Right renal pelvis (tissue), 4 donors: ENCODE measurements at regions not wholly inside any gene's neighbourhood (a gene's known extent, or its start where the extent isn't known, plus 50 kb on each side); places are given as distances from the start of the nearest gene placed in this dataset.

ENCODE experiments used
- DNase-seq, 4 donors: peaks; one replicate each; pipeline ENCODE4 v3.0.0-alpha.2; 2013; ENCODE audit warnings: low read depth in 4 of 4, low spot score in 3 of 4, missing footprints in 1 of 4

DNA sequence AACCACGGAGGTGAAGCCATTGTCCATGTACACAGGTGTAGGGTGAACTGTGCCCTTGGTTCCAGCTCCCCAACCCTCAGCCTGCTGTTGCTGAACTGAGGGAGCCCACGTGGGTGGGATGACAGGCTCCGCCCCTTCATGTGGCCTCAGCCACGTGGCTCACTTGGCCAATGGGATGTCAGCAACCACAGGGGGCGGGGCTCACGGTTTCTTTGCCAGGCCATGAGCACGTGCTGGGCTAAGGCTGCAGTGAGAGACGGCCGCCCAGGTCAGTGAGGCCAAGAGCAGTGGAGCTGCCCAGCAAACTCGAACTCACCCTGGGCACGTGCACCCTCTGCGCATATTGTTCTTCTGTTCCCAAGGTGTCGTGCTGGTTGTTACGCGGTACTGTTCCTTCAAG lies 282.6 kb downstream of the IRF8 start:
- no peak for DNase-seq

DNA sequence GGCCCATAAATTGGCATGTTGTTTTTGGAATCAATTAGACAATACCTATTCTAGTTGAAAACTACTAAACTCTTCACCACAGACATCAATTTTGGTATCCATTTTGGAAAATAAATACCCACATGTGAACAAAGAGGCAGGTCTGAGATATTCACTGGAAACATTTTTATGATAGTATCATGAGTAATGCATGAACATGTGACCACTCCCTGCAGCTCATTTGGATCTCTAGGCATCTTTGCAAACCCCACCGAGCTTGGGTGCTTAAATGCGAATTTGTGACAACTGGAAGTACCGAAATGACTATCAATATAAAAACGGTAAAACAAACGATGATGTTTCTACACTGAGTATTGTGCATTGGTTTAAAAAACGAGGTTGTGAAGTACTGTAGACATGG lies 285.2 kb downstream of the IRF8 start:
- DNase-seq, result no peak

DNA sequence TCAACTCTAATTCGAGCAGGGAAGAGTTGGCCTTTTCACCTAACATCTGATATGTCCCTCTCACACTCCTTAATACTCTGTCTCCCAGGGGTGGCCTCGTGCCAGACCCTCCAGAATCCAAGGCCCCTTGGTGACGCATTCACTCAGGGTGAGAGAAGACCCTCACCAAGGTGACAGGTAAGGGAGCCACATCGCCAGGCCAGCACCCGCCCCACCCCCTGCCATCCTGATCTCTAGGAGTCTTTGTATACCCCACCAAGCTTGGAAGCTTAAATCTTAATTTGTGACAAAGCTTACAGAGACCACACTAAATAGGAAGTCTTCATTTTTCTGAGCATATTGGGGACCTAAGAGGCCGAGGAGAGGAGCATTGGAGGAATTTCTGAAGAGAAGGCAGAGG lies 286.1 kb downstream of the IRF8 start:
- DNase-seq, result no peak

DNA sequence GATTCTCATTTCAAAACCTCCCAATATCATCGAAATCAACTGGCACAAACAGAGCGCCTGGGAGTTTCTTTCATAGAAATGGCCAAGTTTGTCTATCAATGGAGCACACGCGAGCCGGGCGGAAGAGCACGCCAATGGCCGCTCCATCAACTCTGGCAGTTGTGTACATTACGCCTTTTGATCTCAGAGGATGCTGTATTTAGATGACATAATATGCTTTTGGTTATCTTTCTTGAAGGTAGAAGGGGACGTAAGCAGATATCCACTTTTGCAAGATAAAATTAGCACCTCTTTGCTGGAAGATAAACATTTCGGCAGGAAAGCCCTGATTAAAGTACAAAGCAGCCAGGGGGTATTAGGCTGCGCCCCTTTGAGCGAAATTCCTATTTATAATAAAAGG lies 287.4 kb downstream of the IRF8 start:
- DNase-seq, result no peak

DNA sequence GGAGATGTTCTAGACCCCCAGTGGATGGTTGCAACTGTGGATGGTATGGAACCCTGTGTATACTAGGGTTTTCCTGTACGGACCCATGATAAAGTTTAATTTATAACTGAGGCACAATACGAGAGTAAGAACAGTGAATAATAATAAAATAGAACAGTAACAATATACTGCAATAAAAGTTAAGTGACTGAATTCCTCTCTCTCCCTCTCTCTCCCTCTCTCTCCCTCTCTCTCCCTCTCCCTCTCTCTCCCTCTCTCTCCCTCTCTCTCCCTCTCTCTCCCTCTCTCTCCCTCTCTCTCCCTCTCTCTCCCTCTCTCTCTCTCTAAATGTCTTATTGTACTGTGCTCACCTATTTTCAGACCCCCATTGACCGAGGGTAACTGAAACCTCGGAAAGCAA lies 291.0 kb downstream of the IRF8 start:
- no peak for DNase-seq

DNA sequence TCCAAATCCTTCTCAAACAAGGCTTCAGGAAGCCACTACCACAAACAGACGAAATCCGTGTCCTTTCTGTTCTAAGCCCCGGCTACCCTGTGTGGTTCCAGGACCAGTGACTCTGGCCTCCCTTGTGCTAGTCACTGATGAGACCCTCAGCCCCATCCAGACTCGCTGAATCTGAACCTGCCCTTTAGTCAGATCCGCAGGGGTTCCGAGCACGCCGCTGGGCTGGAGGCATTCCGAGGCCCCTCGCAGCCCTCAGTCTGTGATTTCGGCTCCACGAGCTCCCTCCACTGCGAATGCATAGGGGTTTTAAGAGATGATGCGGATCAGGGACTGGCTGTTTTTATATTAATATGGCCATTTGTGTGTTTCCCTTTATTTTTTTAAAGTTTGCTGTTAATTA lies 292.7 kb downstream of the IRF8 start:
- no peak for DNase-seq

DNA sequence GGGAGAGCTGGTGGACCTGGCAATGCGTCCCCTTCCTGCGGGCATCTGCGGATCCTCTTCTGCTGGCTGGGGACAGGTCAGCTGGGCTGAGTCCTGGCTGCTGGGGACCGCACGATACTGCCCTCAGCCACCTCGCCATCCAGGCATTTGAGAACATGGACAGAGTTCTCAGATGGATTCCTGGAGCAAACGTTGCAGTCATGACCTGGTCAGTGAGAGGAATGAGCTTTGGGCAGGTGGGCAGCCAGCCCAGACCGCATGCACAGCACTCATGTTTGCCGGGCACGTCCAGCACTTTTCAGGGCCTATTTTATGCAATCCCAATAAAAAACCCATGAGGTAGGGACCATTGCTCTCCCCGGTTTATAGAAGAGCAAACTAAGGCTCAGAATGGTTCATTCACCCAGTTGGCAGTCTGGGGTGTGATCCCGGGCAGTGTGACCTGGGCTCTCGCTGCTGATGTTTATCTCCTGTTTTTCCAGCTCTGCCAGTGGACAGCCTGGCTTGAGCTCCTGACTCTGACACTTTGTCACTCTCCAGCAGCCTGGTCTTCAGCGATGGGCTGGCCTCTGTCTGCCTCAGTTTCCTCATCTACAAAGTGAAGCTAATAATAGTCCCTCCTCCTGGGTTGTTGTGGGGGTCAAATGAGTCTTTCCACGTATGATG lies 294.7 kb downstream of the IRF8 start:
- DNase-seq, result no peak

DNA sequence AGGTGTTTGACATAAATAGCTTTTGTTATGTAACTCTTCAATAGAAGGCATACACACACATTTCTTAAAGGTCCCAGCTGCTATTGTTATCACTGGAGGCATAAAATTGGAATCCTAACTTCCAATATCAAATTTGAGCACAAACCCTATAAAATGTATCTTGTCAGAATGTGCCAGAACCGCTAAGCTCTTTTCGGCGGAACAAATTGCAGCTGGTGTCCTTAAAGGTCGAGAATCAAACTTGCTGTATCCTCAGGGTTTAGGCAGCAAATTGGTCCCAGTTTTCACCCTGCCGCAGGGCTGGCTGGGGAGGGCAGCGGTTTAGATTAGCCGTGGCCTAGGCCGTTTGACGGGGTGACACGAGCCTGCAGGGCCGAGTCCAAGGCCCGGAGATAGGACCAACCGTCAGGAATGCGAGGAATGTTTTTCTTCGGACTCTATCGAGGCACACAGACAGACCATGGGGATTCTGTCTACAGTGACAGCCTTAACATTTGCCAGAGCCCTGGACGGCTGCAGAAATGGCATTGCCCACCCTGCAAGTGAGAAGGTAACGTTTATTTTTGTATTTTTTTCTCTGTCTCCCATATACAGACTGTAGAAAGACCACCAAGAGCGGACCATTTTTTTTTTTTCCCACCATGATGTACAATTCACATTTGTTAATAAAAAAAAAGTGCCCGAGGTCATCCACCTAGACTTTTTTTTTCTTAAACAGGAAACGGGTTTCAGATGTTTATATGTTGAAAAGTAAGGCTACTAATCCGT lies 297.1 kb downstream of the IRF8 start:
- DNase-seq, result no peak

DNA sequence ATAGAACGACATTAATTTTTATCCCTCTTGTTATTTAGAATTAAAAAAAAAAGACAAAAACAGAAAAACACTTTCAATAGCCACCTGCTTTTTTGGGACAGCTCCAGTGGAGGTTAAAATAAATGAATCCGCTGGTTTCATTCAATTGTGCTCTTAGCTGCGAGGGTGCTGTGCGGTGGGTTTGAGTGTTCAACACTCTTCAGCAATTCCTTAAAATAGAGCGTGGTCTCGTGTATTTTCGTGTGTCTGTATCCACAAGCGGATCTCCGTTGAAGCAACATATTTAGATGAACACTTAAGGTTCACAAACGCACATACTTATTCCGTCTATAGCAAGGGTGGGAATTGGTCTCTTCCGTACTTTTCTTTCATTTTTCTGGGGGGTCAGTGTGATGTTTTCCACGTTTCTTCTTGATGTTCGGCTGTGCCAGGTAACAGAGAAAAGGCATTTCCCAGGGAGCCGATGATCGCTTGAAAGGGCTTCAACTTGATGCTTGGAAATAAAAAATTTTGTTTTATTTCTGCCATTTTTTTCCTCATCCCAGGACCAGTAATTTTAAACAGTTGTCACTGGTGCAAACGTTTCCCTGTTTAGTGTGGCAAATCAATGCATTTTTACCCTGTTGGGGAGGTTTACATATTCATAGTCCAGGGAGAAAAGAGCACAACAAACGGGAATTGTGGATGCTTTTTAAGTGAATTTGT lies 297.9 kb downstream of the IRF8 start:
- no peak for DNase-seq

DNA sequence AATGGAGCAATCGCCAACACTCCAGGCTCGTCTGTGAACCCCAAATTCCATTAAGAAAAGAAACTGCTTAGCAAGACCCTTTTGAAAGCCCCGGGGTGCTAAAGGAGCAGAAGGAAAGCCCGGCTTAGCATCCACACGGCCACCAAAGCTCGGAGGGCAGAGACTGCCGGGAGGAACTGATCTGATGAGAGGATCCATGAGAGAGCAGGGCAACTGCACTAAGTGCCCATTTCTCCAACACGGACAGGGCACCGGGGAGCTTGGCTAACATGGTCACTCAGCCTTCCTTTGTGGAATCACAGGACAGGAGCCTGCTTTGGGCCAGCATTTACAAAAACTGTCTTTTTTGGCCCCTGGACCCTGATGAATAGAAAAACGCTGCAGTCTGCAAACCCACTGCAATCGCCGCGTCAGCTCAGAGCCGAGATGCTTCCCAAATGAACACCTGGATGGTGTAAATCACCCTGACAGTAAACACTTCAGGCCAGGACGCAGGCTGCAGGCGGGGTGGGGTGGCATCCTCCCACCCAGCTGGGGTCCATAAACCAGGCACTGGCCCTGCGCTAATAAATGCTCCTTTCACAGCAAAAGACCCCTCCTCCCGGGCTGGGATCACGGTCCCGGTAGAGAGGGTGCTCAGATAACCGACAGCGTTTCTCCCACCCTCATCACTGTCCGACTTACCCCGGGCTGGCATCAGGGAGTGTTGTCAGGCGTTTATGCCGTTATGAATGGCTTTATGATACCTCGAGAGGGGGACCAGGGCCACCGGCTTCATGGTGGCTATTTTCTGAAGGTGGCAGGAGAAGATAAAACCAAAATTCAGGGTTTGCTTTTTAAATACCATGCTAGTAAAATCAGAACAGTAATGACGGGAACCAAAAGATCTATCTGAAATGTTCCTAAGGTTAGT lies 299.5 kb downstream of the IRF8 start:
- DNase-seq, result peak in 1 of 4 donors; percentile 36

DNA sequence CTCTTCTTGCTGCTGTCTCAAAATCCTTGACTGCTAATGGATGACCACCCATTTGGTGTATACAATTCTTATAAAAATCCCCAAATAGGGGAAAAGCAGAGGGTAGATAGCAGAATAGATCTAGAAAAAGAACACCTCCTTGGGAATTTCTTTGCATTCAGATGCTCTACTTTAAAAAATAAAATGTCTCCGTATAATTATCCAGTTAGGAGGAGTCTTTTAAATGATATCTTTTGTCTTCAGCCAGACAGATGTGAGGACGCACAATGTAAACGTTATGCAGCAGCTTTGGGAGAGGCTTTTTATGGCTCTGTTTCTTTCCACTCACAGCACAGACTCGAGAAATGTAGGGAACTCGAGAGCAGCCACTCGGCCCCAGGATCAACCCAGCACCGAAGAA lies 300.2 kb downstream of the IRF8 start:
- no peak for DNase-seq

DNA sequence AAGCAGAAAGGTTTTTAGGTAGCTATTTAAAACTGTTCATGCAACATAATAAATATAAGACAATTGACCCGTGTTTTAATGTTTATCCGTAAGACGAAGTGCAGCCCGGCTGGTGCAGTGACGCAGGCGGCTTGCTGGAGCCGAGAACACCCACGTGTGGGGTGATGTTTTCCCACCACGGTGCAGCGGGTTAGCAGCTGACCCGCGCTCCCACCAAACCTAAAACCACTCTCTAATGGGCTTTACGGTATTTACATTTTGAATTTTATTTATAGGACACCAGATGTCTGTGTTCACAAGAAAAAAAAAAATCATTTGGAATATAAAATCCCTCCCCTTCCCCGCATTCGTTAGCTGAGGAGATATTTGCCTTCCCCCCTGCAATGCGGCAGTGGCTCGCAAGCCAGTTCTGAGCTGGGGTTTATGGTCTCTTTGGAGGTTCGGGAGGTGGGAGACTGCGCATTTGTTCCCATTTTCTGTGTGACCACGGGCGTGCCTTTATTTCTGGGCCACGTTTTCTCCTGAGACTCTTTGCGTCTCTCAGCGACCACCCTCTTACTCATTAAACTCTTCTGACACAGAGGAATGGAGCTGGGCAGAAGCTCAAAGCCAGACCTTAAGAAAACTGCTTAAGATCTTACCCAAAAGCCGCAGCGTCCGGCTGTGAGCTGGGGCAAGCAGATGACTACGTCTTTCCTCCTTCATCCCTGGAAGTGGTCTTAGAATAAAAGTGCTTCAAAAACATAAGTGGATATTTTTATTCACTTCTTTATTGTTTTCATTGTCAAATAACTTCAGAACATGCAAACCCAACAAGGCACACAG lies 301.1 kb downstream of the IRF8 start:
- no peak for DNase-seq

DNA sequence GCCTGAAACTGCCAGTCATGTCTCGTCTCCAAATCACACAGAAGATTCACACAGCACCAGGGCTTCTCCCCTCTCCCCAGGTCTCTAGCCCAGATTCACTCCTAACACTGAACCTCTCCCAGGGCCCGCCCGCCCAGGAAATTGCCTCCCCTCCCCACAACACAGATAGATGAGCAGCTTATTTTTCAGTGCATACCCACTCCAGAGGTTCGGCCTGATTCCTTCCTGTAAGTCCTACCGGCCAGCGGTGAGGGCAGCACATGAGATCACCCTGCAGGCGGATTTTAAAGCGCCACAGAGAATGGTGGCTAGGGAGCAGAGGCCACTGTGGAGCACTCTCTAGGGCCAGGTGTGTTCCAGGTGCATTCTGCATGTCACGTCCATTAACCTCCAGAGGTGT lies 301.8 kb downstream of the IRF8 start:
- DNase-seq, result no peak

DNA sequence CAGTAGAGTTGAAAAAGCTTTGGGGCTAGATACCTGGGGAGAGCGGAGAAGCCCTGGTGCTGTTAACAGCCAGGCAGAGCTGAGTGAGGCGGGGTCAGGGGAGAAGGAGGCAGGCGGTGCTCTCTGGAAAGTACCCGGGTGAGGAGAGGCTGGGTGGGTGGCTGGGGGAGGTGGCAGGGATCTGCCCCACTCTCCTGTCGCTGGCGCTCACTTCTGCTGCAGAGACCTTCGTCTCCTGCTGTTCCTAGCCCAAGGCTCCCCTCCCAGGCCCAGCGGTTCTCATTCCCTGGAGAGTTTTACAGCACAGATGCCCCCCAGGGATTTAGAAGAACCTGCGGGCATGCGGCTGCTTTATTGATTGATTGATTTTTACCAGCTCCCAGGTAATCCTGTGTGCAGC lies 302.8 kb downstream of the IRF8 start:
- DNase-seq, result no peak

DNA sequence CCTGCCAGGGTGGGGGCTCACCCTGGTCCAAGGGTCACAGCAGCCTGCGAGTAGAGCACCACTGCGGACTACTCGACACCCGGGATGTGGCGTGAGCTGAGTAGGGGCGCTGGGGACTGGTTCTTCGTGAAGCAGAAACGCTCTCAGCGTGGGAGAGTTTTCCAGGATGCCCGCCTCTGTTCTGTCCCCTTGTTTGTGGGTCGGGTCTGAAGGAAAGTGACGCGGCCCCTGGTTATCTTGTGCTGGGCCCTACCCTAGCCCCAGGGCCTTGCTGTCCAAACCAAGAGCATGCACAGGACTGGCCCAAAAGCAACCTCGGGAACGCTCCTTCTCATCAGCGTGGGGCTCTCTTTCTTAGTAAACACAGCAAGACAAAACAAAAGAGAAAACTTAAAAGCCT lies 303.3 kb downstream of the IRF8 start:
- no peak for DNase-seq

DNA sequence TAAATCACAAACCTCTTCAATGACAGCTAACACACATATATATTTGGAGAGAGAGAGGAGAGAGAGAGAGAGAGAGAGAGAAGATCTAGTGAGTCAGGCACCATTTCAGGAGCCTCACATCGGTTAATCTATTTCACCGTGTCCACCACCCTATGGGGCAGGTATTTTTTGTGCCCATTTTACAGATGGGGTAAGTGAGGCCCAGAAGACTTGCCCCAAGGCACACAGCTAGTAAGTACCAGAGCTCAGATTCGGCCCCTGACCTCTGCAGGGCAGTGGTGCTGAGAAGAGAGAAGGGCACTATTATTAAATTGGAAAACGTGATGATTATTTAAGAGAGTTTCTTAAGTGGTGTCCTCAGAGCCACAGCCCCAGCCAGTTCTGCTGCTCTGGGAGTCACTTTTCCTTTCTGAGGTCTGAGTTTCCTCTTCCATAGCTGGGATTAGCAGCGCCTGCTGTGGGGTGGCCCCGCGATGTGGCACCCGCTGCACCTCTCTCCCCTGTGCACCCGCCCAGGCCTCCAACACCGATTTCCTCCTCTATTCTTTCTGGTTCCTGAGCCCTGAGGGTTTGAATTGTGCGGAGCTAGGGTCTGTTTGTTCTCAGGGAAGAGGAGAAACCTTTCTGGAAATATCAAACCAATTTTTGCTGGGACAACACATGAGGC lies 303.9 kb downstream of the IRF8 start:
- DNase-seq, result no peak

DNA sequence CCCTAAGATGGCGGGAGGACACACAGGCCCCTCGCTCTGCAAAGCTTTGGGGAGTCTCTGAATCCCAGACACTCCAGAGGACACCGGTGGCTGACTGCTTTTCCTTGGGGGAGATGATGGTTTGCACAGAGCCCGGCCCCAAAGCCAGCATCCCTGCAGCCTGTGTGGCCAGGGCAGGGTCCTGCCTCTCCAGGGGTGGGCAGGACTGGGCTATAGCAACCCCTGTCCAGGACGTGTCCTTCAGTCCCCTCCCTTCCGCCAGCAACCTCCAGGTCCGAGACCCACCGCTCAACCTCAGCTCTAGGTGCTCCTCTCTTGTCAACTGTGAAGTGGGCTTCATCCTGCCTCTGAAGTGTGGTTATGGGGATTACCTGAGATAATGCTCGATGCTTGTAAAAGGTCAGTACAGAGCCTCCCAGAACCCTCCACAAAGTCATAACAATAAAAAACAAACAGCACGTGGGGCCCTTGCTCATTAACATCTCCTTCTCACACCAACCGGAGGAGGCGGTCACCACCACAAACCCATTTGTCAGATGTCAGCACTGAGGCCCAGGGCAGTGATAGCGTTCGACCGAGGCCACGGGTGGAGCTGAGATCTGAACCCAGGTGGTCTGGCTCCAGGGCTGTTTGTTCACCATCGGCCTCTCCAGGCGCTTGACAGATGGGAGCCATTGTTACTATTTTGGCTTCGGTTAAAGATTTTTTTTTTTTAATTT lies 304.8 kb downstream of the IRF8 start:
- no peak for DNase-seq

DNA sequence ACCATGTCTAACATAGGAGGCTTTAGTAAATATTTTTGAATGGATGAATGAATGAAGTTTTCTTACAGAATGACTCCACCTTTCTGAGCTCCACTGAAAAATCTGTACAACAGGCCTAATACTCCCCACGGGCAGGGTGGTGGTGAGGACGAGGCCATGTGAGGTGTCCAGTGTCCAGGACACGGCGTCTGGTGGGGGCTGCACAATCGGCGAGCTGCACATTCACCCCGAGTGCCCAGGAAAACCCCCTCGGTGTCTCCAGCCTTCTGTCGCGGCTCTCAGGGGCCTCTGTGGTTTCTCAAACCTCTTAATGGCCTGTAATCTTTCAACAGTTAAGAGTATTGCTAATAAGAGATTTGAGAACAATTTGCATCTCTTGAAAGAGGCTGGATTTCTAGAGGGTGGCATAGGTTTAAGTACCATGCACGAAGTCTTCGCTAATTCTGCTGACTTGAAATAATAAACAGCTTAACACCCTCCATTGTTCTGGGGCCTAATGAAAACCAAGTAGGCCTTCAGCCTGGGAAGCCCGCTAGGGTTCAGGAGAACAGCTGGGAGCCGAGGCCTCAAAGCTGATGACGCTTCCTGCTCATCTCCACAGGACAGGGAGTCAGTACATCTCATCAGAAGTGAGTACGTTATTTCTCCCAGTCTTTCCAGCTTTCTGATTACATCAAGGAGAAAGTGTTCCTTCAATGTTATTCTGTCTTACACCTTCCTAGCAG lies 304.6 kb upstream of the FOXF1 start:
- no peak for DNase-seq
